Uterus (tissue), 3 donors: ENCODE measurements at regions not wholly inside any gene's neighbourhood (a gene's known extent, or its start where the extent isn't known, plus 50 kb on each side); places are given as distances from the start of the nearest gene placed in this dataset.
"Not testable (repeated sequence)": the region's sequence is repeated elsewhere in the genome, so short reads cannot be mapped to it uniquely, and the experiment has no call there.

Source experiments
- DNase-seq, 2 donors: peaks; one replicate each; pipeline ENCODE4 v3.0.0-alpha.2; 2019 to 2020
- H3K27ac ChIP-seq, 2 donors: fragments of 200-600 bp; sonication (generic); 1 replicate in 1 of 2; 2 replicates in 1 of 2; pipeline ENCODE4 v1.5.1; 2016 to 2018
- H3K27me3 ChIP-seq, 2 donors: fragments of 200-600 bp; sonication (generic); one replicate each; pipeline ENCODE4 v1.5.1; 2018 to 2019; ENCODE audit warnings: control low read depth in 1 of 2
- H3K36me3 ChIP-seq, 2 donors: fragments of 200-600 bp; sonication (generic); one replicate each; pipeline ENCODE4 v1.5.1; 2019; ENCODE audit warnings: control low read depth in 1 of 2
- H3K4me1 ChIP-seq, 2 donors: fragments of 200-600 bp; sonication (generic); one replicate each; pipeline ENCODE4 v1.5.1; 2018 to 2019; ENCODE audit warnings: control low read depth in 1 of 2
- H3K4me3 ChIP-seq, 2 donors: fragments of 200-600 bp; sonication (generic); 1 replicate in 1 of 2; 2 replicates in 1 of 2; pipeline ENCODE4 v1.5.1; 2018 to 2019; ENCODE audit warnings: mild to moderate bottlenecking in 1 of 2
- H3K9me3 ChIP-seq, 2 donors: fragments of 200-600 bp; sonication (generic); one replicate each; pipeline ENCODE4 v1.5.1; 2019; ENCODE audit warnings: control low read depth in 1 of 2
- POLR2A ChIP-seq, 2 donors: fragments of 450-650 bp; IDR thresholded peaks; one replicate each; pipeline ENCODE4 v1.6.1; 2016; ENCODE audit warnings: antibody characterized with exemption in 2 of 2, mild to moderate bottlenecking in 1 of 2, moderate library complexity in 1 of 2
- intact Hi-C: fragments of 100-400 bp; cut with DNase I; formaldehyde crosslinking; loops from one replicate; pipeline ENCODE4 v1.15.1; 2023; ENCODE audit warnings: low total_unique reads
- TF ChIP-seq, protein P1 (sequence below), 4 experiments: fragments of 200-600 bp in 2 of 4; fragments of 450-650 bp in 2 of 4; sonication (generic) in 2 of 4; IDR thresholded peaks; one replicate each; pipeline ENCODE4 v1.5.1; 2016 to 2019; ENCODE audit warnings: antibody characterized with exemption in 4 of 4, mild to moderate bottlenecking in 2 of 4, moderate library complexity in 1 of 4
- donor health status: DM: yes; HTN: yes; CAD: no.

DNA sequence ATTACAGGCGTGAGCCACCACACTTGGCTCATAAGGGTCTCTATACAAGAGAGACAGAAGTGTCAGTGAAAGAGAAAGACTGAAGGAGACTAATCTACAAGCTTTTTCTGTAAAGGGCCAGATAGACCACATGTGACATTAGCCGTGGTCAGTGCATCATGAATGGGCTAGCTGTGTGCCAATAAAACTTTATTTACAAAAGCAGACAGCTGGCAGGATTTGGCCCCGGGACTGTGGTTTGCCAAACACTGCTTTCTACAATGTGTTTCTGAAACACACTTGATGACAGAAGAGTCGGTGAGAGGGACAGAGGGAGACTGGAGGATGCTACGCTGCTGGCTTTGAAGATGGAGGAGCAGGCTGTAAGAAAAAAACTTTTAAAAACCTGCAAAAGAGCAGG lies 285.4 kb downstream of the TFAP2C start:
- Histone ChIP-seq H3K27ac (no peak overlapping the region), H3K4me3 (no peak overlapping the region), H3K9me3 (no peaks in the 10 kb centered on the region), H3K4me1 (no peaks in the 10 kb centered on the region), H3K27me3 (no peaks in the 10 kb centered on the region), H3K36me3 (no peaks in the 10 kb centered on the region)
- no peak for DNase-seq
- intact Hi-C loops, result no loop called here
- no peak for TF ChIP-seq POLR2A (IDR thresholded peaks at IDR 0.05)
- TF ChIP-seq, protein P1, sequence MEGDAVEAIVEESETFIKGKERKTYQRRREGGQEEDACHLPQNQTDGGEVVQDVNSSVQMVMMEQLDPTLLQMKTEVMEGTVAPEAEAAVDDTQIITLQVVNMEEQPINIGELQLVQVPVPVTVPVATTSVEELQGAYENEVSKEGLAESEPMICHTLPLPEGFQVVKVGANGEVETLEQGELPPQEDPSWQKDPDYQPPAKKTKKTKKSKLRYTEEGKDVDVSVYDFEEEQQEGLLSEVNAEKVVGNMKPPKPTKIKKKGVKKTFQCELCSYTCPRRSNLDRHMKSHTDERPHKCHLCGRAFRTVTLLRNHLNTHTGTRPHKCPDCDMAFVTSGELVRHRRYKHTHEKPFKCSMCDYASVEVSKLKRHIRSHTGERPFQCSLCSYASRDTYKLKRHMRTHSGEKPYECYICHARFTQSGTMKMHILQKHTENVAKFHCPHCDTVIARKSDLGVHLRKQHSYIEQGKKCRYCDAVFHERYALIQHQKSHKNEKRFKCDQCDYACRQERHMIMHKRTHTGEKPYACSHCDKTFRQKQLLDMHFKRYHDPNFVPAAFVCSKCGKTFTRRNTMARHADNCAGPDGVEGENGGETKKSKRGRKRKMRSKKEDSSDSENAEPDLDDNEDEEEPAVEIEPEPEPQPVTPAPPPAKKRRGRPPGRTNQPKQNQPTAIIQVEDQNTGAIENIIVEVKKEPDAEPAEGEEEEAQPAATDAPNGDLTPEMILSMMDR (IDR thresholded peaks at IDR 0.05), result no peak

- Histone ChIP-seq H3K36me3 (no peaks in the 10 kb centered on the region), H3K4me1 (no peaks in the 10 kb centered on the region), H3K27me3 (no peaks in the 10 kb centered on the region), H3K27ac (no peak overlapping the region), H3K9me3 (no peaks in the 10 kb centered on the region), H3K4me3 (no peak overlapping the region)
- no peak for TF ChIP-seq POLR2A (IDR thresholded peaks at IDR 0.05)
- TF ChIP-seq, protein P1 (IDR thresholded peaks at IDR 0.05), result no peak
- intact Hi-C loops, result no loop called here
- DNase-seq, result no peak
These were observed 287.2 kb downstream of the TFAP2C start for GRCh38 chr20:56916345-56916622.

DNA sequence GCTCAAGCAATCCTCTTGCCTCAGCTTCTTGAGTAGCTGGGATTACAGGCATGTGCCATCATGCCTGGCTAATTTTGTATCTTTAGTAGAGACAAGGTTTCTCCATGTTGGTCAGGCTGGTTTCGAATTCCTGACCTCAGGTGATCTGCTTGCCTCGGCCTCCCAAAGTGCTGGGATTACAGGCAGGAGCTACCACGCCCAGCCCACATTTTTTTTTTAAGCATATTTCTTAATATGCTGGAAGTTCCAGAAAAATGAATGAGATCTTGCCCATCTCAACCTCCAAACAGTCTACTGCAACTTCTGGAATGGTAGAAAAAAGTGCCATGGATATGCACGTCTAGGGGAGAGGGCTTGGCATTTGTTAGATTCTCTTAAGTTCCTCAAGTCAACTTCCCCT lies 290.9 kb downstream of the TFAP2C start:
- DNase-seq, H3K9me3 ChIP-seq, H3K27ac ChIP-seq, H3K4me1 ChIP-seq, H3K36me3 ChIP-seq, H3K4me3 ChIP-seq, intact Hi-C loops: not testable (repeated sequence)
- peaks cover 0 to 19% of the 10 kb centered on the region in 2 donors for H3K27me3 ChIP-seq

- Histone ChIP-seq H3K36me3 (no peaks in the 10 kb centered on the region), H3K27ac (no peak overlapping the region), H3K4me3 (no peak overlapping the region), H3K4me1 (peaks cover 0 to 4% of the 10 kb centered on the region in 2 donors), H3K27me3 (peaks cover 0 to 44% of the 10 kb centered on the region in 2 donors), H3K9me3 (no peaks in the 10 kb centered on the region)
- intact Hi-C loops, result no loop called here
- TF ChIP-seq, protein P1 (IDR thresholded peaks at IDR 0.05), result no peak
- no peak for TF ChIP-seq POLR2A (IDR thresholded peaks at IDR 0.05)
- no peak for DNase-seq
These were observed 293.4 kb downstream of the TFAP2C start for GRCh38 chr20:56922497-56922896.

DNA sequence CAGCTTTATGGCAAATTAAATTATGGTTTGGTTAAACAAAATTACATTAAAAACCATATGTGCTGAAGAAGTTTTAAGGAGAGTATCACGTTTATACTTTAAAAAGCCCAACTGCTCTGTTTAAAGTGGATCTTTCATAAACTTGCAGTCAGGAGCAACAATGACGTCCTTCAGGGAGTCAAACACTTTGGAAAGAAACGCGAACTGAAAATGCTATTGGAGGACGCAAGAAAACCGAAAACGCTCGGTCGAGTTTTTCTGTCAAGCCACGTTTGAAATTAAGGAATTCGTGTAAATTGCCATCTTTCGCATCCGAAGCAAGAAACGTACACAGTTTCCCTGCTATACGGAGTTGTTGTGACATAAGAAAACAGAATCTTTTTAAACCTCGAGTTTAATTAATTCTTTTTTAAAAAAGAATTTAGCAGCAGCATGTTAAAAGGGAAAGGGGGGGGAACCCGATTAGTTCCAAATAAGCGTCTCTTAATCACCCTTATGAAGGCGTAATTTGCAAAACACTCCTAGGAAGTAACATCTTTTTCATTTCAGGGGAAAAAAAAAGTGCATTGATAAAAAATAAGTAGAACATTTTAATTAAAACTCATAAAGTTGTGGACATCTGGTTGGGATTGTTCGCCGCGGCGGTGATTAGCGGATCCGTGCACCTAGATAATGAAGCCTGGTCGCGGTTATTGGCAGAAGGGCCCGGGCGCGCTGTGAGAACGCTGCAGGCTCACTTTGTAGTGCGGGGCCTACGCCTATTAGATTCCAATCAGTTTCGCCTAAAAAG lies 295.4 kb downstream of the TFAP2C start:
- Histone ChIP-seq H3K4me1 (peaks cover 0 to 4% of the 10 kb centered on the region in 2 donors), H3K36me3 (no peaks in the 10 kb centered on the region), H3K9me3 (no peaks in the 10 kb centered on the region), H3K27me3 (peaks cover 0 to 54% of the 10 kb centered on the region in 2 donors), H3K27ac (no peak overlapping the region), H3K4me3 (no peak overlapping the region)
- no peak for DNase-seq
- intact Hi-C loops, result no loop called here
- TF ChIP-seq, protein P1 (IDR thresholded peaks at IDR 0.05), result no peak
- TF ChIP-seq POLR2A (IDR thresholded peaks at IDR 0.05), result no peak
